GM21723 (cell line): ENCODE measurements at regions not wholly inside any gene's neighbourhood (a gene's known extent, or its start where the extent isn't known, plus 50 kb on each side); places are given as distances from the start of the nearest gene placed in this dataset.

Source experiments
- ATAC-seq: cut with Tn5 transposase; IDR thresholded peaks from one replicate; pipeline ENCODE4 v1.9.1; 2021; ENCODE audit warnings: mild to moderate bottlenecking, moderate library complexity; ENCODE audit not compliant: unreplicated experiment

DNA sequence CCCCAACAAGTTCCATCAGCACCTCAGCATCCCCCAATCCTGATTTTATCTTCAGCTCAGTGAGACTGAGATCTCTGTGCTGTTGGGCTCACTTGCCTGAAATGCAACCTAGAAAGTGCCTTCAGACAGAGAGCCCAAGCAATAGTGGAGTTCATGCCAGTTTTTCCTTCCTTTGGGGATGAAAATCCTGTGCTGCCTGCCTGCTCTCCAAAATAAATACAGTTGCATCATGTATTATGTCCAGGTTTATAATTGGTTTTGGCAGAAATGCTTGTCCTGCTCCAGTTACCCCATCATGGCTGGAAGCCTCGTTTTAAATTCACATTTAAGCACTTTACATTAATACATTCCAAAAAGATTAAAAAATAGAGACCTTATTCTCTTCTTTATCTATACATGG lies 1865.5 kb upstream of the TENM3 start:
- ATAC-seq, result no peak

DNA sequence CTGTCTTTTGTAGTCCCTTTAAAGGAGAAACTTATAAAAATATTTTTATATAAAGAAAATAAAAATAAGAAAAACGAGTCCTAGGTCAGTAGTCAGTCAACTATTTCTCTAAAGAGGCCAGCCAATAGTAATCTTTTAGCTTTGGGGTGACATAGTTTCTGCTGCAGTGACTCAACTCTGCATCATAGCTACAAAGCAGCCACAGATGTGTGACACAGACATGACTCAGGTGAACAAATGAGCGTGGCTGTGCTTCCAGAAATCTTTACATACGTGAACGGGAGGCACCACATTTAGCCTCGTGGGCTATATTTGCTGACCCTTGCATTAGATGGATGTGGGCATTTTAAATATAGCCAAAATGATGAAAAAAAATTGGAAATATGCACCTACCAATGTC lies 1862.5 kb upstream of the TENM3 start:
- no peak for ATAC-seq

DNA sequence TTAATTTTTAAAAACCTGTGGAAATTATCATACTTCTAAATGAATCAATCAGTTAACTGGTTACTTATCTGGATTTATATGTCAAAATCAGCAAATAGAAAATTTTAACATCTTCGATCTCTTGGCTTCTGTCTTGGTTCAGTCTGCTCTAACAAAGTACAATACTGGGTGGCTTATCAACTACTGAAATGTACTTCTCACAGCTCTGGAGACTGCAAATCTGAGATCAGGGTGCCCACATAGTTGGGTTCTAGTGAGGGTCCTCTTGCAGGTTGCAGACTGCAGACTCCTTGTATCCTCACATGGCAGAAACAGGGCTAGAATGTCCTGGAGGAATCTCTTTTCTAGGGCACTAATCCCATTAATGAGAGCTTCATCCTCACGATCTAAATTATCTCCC lies 1851.6 kb upstream of the TENM3 start:
- no peak for ATAC-seq

DNA sequence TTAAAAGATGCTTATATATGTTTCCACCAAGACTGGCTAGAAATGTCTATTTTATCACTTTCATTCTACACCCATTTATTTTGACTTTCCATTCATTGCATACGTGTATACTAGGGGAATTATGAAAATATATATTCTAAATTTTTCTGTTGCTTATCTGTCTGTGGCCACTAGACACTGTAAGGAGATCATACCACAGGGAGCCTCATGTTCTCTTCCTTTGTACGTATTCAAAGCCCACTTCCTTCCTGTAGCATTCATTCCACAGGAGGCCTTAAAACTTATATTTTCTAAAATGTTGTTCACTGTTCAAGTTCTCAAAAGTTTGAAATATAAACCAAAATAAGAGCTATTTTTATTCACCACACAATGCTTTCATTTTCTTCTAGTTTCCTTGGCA lies 1848.9 kb upstream of the TENM3 start:
- ATAC-seq, result no peak

DNA sequence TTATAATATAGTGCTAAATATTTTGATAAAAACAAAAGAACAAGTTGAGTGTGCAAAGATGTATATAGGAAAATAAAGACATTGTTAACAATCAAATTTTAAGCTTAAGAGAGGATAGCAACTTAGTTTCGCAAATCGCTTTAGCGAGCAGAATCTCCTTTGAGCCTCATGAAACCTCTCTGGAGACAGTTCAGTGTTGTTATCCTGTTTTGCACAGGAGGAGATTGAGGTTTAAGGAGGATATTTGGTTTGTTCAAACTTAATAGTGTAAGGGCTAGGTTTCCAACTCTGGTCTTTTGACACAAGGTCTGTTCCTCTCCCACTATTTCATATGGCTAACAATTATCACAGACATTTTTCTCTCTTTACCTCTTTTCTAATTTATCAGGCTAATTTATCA lies 1848.5 kb upstream of the TENM3 start:
- ATAC-seq, result no peak

DNA sequence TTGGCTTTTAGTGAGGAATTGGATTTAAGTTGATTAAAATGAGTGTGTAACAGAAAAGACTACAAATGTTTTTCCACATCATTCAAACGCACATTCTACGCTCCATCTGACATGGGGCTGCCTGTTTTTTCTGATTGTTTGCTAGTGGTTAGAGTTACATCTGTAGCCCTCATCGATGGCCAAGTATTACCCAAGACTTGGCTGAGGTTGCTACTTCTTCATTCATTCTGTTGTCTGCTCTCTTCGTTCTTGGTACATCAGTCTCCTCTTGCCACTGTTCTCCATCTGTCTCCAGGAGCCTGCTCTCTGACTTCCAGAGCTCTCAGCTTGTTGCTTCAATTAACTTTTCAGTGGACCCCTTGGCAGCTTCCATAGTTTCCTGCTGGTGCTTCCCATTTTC lies 1844.6 kb upstream of the TENM3 start:
- no peak for ATAC-seq

DNA sequence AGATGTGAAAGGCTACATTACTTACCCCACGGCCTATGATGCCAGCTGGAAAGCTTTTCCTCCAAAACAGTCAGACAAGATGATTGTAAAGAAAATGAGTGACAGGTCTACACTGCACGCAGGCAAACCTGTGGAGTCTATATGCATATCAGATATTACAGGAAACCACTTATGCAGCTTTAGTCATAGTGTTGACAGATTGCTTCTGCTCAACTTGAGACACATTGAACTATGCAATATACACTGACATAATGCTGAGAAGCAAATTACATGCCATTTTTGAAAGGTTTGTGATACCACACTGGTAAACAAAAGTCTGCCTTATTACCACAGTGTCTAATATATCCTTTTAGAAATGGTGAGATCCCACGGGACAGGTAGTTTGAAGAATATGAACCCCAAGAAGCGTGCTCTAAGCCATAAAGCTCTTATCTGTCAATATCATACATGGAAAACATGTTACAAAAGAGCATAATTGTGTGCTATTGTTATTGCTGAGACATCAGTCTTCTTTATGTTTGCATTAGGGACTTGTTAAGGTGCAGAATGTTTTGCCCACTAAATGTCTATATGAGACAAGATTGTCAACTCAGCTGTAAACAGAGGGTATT lies 1835.8 kb upstream of the TENM3 start:
- no peak for ATAC-seq

DNA sequence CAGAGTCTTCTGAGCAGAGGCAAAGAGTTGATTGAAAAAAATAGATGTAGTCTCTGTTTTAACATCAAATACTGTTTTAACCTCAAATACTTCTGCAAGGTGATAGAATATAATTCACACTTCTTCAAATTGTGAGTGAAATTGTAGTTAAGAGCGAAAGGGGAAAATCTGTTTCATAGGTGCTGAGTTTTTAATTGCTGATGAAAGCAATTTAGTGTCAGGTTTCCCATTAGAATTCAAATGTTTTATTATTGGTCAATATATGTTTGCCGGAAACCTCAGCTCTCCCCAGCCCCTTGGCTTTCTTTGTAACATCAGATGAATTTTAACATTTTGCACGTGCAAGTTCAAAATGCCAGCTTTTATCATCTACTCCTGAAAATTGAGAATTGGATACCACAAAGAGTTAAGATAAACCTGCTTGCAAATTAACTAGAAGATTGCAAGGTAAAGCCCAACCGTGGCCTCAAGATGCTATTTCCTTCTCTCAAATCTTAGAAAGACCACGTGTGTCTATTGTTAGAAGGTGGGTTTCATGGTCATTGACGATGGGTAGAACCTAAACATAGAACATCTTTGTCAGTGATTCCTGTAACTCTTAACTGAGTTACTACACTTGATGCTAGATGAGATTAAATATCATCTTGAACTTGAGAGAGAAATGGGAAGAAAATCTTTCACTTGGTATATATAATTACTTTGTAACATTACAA lies 1824.2 kb upstream of the TENM3 start:
- ATAC-seq, result no peak

DNA sequence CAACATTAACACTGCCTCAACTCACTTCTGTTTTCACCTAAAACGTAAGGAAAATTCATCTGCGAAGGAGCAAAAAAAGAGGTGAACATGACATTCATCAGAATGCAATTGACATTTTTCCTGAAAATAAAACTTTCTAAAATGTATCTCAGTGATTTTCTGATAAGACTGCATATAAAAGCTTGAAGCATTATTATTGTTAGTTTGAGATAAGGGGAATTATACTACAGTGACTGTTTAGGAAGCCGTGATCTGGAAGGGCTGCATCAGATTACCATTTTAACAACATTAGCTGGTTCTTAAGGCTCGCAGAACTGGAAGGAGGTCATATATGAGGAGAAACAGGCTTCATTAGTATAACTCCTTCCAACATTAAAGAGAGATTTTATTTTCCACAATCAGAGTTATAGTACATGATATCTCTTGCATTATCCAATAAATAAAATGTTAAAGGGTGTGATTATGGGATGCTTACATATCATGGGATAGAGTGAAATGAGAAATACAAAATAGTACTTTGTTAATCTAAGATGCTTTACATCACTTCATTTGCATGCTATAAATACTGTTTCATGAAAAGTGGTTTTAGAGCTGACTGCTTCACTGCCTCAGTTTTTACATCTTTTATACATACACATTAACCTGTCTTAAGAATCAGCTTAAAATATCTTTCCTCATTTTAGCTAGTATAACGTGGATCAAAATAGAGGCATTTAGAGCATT lies 1820.1 kb upstream of the TENM3 start:
- ATAC-seq, result no peak

DNA sequence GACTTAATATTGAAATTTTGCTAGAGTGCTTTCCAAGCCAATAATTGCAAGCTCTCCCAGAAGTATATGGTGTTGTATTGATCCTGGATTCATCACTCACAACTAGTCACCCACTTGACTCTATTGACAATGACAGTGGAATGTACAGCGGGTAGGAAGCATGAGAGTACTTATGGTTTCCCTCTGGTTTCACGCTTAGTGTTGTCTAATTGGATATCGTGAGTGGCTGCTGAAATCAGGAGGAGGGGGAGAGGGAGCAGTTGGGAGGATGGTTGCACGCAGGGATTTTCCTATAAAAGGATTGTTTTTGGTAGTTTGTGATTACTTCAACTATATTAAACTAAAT lies 1819.5 kb upstream of the TENM3 start:
- no peak for ATAC-seq

DNA sequence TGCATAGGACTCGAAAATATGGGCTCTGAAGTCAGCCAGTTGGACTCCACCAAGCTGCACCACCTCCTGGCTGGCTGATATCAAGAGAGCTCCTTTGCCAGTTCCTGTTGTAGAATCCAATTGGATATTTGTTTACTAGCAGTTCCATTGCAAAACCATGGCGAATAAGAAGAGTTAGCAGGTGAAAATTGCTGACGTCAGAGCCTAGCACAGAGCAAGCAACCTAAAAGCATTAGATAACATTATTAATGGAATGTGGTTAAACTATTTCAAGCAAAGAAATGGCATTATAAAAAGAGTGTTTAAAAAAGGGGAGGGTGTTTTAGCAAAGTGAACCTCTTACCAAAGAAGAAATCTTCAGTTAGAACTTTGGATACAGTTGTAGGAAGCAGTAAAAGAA lies 1816.3 kb upstream of the TENM3 start:
- ATAC-seq, result no peak

DNA sequence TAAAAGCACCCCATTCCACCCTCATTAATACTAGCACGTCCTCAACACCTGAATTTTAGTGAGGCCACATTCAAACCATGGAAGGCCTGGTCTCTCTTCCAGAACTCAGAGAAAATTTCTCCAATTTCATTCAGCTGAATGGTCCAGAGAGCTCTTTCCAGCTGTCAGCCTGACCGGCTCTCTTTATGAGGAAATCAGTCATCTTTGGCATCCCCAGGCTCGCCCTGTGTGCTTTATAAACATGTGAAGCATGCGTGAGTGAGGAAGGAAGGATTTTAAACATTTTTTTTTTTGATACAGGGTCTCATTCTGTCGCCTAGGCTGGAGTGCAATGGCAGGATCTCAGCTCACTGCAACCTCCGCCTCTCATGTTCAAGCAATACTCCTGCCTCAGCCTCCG lies 1812.9 kb upstream of the TENM3 start:
- ATAC-seq, result no peak

DNA sequence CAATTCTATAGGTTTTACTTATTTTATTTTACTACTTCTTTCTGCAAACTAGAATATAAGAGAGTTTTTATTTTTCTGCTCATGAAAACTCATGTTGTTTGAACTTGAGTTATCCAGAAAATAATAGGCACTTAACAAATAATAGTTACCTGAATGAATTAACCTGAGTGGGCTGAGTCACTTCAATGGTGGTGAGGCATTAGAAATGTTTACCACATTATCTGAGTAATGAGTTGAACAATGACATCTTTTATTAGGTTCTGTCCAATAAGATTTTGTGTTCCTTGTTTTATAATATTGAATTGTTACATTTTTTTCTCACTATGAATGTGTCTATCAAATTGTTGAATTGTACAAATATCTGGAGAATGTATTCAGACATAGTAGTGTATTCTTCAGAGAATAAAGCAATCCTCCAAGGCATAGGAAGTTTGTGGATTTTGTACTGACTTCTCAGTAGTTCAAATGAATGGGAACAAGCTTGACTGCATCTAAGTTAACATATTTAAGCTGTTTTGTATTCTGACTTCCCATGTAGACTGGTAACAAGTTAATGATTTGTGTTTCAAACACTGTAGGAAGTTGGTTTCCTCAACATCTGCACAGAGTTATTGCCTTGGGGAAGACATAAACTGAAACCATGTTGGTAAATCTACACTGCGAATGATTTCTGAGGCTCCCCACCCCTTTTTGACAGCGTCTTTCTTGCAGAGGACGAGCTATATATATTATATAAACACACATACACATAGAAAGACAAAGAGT lies 1808.9 kb upstream of the TENM3 start:
- no peak for ATAC-seq

DNA sequence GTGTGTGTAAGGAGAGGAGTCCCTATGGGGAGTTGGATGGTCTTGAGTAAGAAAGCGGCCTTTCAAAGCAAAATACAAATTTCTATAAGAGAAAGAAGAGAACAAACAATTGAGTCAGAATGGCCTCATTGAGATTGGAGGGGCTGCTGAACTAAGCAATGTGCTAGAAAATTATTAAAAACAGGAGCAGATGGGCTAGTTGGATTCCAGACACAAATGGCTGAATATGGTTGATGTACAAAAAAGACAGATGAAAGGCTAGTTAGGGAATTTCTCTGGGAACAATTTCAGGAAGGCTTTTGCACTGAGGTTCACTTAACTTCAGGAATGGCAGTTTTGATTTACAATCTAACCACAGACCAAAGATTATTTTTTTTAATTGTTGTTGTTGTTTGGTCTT lies 1806.8 kb upstream of the TENM3 start:
- ATAC-seq, result no peak

DNA sequence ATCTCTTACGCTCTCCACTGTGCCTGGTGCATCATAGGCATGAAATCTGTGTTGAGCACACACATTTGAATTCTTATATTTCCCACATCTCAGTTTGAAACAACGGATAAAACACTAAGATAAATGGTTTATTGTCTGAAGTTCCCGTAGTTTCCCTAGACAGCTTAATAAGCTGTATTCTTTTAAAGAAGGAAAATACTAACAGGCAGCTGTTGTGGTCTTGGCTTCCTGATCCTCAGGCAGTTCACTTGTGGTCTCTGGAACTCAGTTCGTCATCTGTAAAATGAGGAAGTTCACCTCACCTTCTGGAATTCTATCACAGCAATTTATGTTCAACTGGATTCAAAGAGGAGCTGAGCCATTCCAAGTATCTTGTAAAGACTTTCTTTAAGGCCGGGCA lies 1805.6 kb upstream of the TENM3 start:
- no peak for ATAC-seq

DNA sequence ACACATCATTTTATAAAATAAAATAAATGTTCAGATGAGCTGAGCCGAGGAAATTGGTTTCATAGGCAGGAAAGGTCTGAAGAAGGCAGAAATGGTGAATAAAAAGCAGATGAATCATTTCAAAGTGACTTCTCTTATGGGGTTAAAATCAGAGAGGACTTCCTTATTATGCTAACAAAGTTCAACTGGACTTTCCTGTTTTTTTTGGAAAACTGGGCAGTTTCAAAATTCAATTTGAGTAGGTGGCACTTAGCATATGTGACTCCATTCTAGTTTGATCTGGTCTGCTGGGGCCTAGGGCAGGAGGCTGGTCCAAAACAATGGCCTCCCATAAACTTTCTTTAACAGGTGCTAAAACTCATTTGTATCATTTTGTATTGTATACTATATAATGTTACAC lies 1794.9 kb upstream of the TENM3 start:
- ATAC-seq, result no peak

DNA sequence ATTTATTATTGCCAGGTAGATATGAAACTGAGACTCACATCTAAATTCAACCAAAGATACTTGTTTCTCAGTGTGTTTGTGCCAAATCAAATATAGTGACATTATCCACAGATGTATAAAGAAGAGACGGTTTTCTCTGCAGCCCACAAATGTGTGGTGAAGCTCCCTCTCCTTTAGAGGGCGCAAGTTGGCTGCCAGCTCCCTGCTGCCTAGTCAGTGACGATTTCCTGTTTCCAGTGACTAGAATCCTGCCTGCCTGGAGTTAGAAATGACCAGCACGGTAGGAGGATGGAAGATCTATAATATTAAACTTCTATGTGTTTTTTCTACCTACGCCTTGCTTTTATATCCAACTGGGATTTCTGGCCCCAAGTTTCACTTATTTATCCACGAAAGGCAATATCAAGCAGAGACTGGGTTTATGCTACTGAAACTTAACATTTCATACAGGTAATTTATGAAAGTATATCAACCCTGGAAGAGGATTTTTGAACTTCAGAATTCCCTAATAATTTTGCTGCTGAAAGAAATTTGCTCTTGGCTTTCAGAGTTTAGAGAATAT lies 1793.7 kb upstream of the TENM3 start:
- ATAC-seq, result no peak

DNA sequence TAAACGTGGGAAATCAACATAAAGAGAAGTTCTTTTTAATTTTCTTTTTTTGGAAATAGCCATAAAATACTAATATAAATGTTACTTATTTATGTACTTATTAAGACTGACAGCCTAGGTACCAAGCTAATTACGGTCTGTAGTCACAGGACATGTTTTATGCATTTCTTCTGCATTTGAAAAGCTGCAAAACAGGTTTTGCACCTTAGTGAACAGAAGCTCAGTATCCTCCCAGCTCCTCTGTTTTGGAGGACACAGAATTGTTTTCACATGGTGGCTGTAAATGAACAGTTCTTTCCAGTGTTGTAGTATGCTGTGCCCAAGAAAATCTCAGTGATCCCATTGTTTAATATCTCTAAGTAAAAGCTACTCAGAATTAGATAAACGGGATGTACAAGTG lies 1788.0 kb upstream of the TENM3 start:
- ATAC-seq, result no peak

DNA sequence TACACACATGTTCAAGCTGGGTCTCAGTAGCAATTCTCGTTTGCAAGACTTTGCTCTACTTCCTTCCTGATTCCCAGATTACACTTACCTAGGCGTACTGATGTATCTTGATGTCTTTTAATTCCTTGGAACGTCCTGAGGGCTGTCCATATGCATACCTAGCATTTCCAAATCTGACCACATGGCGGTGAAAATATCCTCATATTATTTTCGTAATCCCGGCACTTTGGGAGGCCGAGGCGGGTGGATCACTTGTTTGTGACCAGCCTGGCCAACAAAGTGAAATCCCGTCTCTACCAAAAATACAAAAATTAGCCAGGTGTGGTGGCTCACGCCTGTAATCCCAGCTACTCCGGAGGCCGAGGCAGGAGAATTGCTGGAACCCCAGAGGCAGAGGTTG lies 1786.3 kb upstream of the TENM3 start:
- no peak for ATAC-seq

DNA sequence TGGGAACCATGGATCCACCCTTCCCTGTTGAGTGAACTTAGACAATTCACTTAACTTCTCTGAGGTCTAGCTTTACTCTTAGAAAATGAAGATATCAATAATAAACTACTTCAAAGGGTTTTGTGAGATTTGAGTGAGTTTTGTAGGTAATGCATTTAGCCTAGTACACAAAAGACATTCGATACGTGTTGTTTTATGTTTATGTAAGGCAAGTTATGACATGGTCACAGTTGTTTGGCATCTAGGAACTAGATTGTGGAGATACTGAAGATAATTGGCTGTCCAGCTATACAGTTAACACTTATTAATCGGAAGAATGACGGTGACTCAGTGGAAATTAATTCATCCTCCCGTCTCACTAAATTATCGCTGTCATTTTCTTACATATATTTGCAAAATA lies 1781.1 kb upstream of the TENM3 start:
- ATAC-seq, result no peak

DNA sequence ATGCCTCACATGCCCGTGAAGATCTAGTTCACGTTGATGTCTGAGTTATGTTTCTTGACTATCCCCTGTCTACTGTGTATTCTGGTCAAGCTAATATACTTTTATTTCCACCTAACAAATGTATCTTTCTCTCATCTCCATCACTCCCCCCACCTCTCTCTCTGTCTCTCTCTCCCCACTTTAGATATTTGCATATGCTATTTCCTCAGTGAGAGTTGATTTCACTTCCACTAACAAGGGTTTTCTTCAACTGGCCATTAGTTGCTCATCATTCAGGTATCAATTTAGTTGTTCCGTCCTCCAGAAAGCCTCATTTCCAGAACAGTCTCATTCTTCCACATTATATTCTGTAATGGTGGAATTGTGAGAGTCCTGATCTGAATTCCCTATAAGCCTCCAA lies 1777.8 kb upstream of the TENM3 start:
- no peak for ATAC-seq
